ENCODE measurements at regions not wholly inside any gene's neighbourhood (a gene's known extent, or its start where the extent isn't known, plus 50 kb on each side); places are given as distances from the start of the nearest gene placed in this dataset.
A peak's percentile ranks its signal among the peaks of the same experiment; 100 is the strongest.

- Histone ChIP-seq H3K4me1 (ENCODE audit: insufficient read depth, low read length) (no peaks in the 10 kb centered on the region), H3K9ac (ENCODE audit: low read length) (no peak overlapping the region), H3K27me3 (ENCODE audit: control insufficient read depth in 1 of 2, insufficient read depth in 2 of 2, low read length in 2 of 2) (no peaks in the 10 kb centered on the region), H3K9me3 (ENCODE audit: low read length) (no peaks in the 10 kb centered on the region), H3K4me3 (ENCODE audit: low read depth in 1 of 2, low read length in 2 of 2) (no peak overlapping the region), H3K36me3 (ENCODE audit: insufficient read depth, low read length) (no peaks in the 10 kb centered on the region), H3K27ac (ENCODE audit: low read depth, low read length) (no peak overlapping the region)
Measured at GRCh38 chr5:121164632-121165031, 687.0 kb upstream of the FTMT start.

- Histone ChIP-seq H3K4me3 (ENCODE audit: low read depth in 1 of 2, low read length in 2 of 2) (no peak overlapping the region), H3K9me3 (ENCODE audit: low read length) (no peaks in the 10 kb centered on the region), H3K36me3 (ENCODE audit: insufficient read depth, low read length) (no peaks in the 10 kb centered on the region), H3K9ac (ENCODE audit: low read length) (no peak overlapping the region), H3K27me3 (ENCODE audit: control insufficient read depth in 1 of 2, insufficient read depth in 2 of 2, low read length in 2 of 2) (no peaks in the 10 kb centered on the region), H3K4me1 (ENCODE audit: insufficient read depth, low read length) (peaks cover 14% of the 10 kb centered on the region), H3K27ac (ENCODE audit: low read depth, low read length) (no peak overlapping the region)
Measured at GRCh38 chr5:121171361-121171760, 680.3 kb upstream of the FTMT start.

GRCh38 chr5:121171834-121172233 lies 679.8 kb upstream of the FTMT start:
- Histone ChIP-seq H3K9ac (ENCODE audit: low read length) (no peak overlapping the region), H3K4me1 (ENCODE audit: insufficient read depth, low read length) (peaks cover 14% of the 10 kb centered on the region), H3K27me3 (ENCODE audit: control insufficient read depth in 1 of 2, insufficient read depth in 2 of 2, low read length in 2 of 2) (no peaks in the 10 kb centered on the region), H3K27ac (ENCODE audit: low read depth, low read length) (no peak overlapping the region), H3K9me3 (ENCODE audit: low read length) (no peaks in the 10 kb centered on the region), H3K4me3 (ENCODE audit: low read depth in 1 of 2, low read length in 2 of 2) (no peak overlapping the region), H3K36me3 (ENCODE audit: insufficient read depth, low read length) (no peaks in the 10 kb centered on the region)

- Histone ChIP-seq H3K27ac (ENCODE audit: low read depth, low read length) (no peak overlapping the region), H3K9me3 (ENCODE audit: low read length) (no peaks in the 10 kb centered on the region), H3K4me1 (ENCODE audit: insufficient read depth, low read length) (peaks cover 14% of the 10 kb centered on the region), H3K27me3 (ENCODE audit: control insufficient read depth in 1 of 2, insufficient read depth in 2 of 2, low read length in 2 of 2) (no peaks in the 10 kb centered on the region), H3K4me3 (ENCODE audit: low read depth in 1 of 2, low read length in 2 of 2) (no peak overlapping the region), H3K36me3 (ENCODE audit: insufficient read depth, low read length) (no peaks in the 10 kb centered on the region), H3K9ac (ENCODE audit: low read length) (no peak overlapping the region)
Measured at GRCh38 chr5:121174351-121174750, 677.3 kb upstream of the FTMT start.

- Histone ChIP-seq H3K9ac (ENCODE audit: low read length) (no peak overlapping the region), H3K4me1 (ENCODE audit: insufficient read depth, low read length) (peaks cover 12% of the 10 kb centered on the region), H3K27ac (ENCODE audit: low read depth, low read length) (no peak overlapping the region), H3K36me3 (ENCODE audit: insufficient read depth, low read length) (no peaks in the 10 kb centered on the region), H3K27me3 (ENCODE audit: control insufficient read depth in 1 of 2, insufficient read depth in 2 of 2, low read length in 2 of 2) (no peaks in the 10 kb centered on the region), H3K4me3 (ENCODE audit: low read depth in 1 of 2, low read length in 2 of 2) (no peak overlapping the region), H3K9me3 (ENCODE audit: low read length) (no peaks in the 10 kb centered on the region)
Measured at GRCh38 chr5:121175986-121176385, 675.7 kb upstream of the FTMT start.

- Histone ChIP-seq H3K36me3 (ENCODE audit: insufficient read depth, low read length) (no peaks in the 10 kb centered on the region), H3K27me3 (ENCODE audit: control insufficient read depth in 1 of 2, insufficient read depth in 2 of 2, low read length in 2 of 2) (no peaks in the 10 kb centered on the region), H3K9ac (ENCODE audit: low read length) (no peak overlapping the region), H3K27ac (ENCODE audit: low read depth, low read length) (no peak overlapping the region), H3K4me1 (ENCODE audit: insufficient read depth, low read length) (no peaks in the 10 kb centered on the region), H3K9me3 (ENCODE audit: low read length) (no peaks in the 10 kb centered on the region), H3K4me3 (ENCODE audit: low read depth in 1 of 2, low read length in 2 of 2) (no peak overlapping the region)
Measured at GRCh38 chr5:121182788-121183490, 668.7 kb upstream of the FTMT start.

GRCh38 chr5:121188849-121189248 lies 662.8 kb upstream of the FTMT start:
- no peaks in the 10 kb centered on the region for H3K36me3 ChIP-seq (ENCODE audit: insufficient read depth, low read length)
- no peaks in the 10 kb centered on the region for H3K4me1 ChIP-seq (ENCODE audit: insufficient read depth, low read length)
- H3K9ac ChIP-seq (ENCODE audit: low read length): no peak overlapping the region
- H3K27ac ChIP-seq (ENCODE audit: low read depth, low read length): no peak overlapping the region
- H3K9me3 ChIP-seq (ENCODE audit: low read length): no peaks in the 10 kb centered on the region
- H3K27me3 ChIP-seq (ENCODE audit: control insufficient read depth in 1 of 2, insufficient read depth in 2 of 2, low read length in 2 of 2): no peaks in the 10 kb centered on the region
- no peak overlapping the region for H3K4me3 ChIP-seq (ENCODE audit: low read depth in 1 of 2, low read length in 2 of 2)

GRCh38 chr5:121189342-121190305 lies 662.1 kb upstream of the FTMT start:
- Histone ChIP-seq H3K27me3 (ENCODE audit: control insufficient read depth in 1 of 2, insufficient read depth in 2 of 2, low read length in 2 of 2) (no peaks in the 10 kb centered on the region), H3K9ac (ENCODE audit: low read length) (no peak overlapping the region), H3K9me3 (ENCODE audit: low read length) (no peaks in the 10 kb centered on the region), H3K27ac (ENCODE audit: low read depth, low read length) (no peak overlapping the region), H3K4me1 (ENCODE audit: insufficient read depth, low read length) (no peaks in the 10 kb centered on the region), H3K36me3 (ENCODE audit: insufficient read depth, low read length) (no peaks in the 10 kb centered on the region), H3K4me3 (ENCODE audit: low read depth in 1 of 2, low read length in 2 of 2) (no peak overlapping the region)

- Histone ChIP-seq H3K27me3 (ENCODE audit: control insufficient read depth in 1 of 2, insufficient read depth in 2 of 2, low read length in 2 of 2) (no peaks in the 10 kb centered on the region), H3K9ac (ENCODE audit: low read length) (no peak overlapping the region), H3K36me3 (ENCODE audit: insufficient read depth, low read length) (no peaks in the 10 kb centered on the region), H3K9me3 (ENCODE audit: low read length) (no peaks in the 10 kb centered on the region), H3K4me1 (ENCODE audit: insufficient read depth, low read length) (peaks cover 4% of the 10 kb centered on the region), H3K27ac (ENCODE audit: low read depth, low read length) (no peak overlapping the region), H3K4me3 (ENCODE audit: low read depth in 1 of 2, low read length in 2 of 2) (peak overlapping the region in 1 of 2 donors; percentile 29)
Measured at GRCh38 chr5:121199216-121199999, 652.3 kb upstream of the FTMT start.

- no peak overlapping the region for H3K27ac ChIP-seq (ENCODE audit: low read depth, low read length)
- H3K36me3 ChIP-seq (ENCODE audit: insufficient read depth, low read length): no peaks in the 10 kb centered on the region
- no peak overlapping the region for H3K4me3 ChIP-seq (ENCODE audit: low read depth in 1 of 2, low read length in 2 of 2)
- H3K9me3 ChIP-seq (ENCODE audit: low read length): no peaks in the 10 kb centered on the region
- H3K27me3 ChIP-seq (ENCODE audit: control insufficient read depth in 1 of 2, insufficient read depth in 2 of 2, low read length in 2 of 2): no peaks in the 10 kb centered on the region
- no peaks in the 10 kb centered on the region for H3K4me1 ChIP-seq (ENCODE audit: insufficient read depth, low read length)
- H3K9ac ChIP-seq (ENCODE audit: low read length): no peak overlapping the region
Measured at GRCh38 chr5:121218086-121218485, 633.6 kb upstream of the FTMT start.

- no peaks in the 10 kb centered on the region for H3K9me3 ChIP-seq (ENCODE audit: low read length)
- no peaks in the 10 kb centered on the region for H3K4me1 ChIP-seq (ENCODE audit: insufficient read depth, low read length)
- no peaks in the 10 kb centered on the region for H3K36me3 ChIP-seq (ENCODE audit: insufficient read depth, low read length)
- no peak overlapping the region for H3K4me3 ChIP-seq (ENCODE audit: low read depth in 1 of 2, low read length in 2 of 2)
- no peaks in the 10 kb centered on the region for H3K27me3 ChIP-seq (ENCODE audit: control insufficient read depth in 1 of 2, insufficient read depth in 2 of 2, low read length in 2 of 2)
- H3K27ac ChIP-seq (ENCODE audit: low read depth, low read length): no peak overlapping the region
- H3K9ac ChIP-seq (ENCODE audit: low read length): no peak overlapping the region
Measured at GRCh38 chr5:121221483-121221882, 630.2 kb upstream of the FTMT start.

Data from muscle layer of colon (tissue), 2 donors.